ENCODE measurements at regions not wholly inside any gene's neighbourhood (a gene's known extent, or its start where the extent isn't known, plus 50 kb on each side); places are given as distances from the start of the nearest gene placed in this dataset.

DNA sequence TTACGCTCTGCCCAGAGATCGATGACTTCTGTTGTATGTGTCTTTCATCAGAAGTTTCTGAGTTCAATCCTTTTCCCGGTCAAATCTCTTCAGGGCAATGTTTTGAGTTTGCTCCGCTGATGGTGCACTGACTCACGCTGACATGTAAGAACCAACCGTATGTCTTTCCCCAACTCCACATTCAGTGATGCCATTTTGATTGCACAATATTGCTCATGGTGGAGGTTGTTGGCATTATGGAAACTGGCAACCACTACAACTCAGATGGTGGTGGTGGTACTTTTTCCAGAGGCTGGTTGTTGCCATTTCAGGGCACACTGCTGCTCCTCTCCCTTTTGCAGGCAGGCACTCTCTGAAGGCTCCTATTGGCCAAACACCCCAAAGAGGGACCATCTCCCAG is 751.5 kb downstream of the DCDC2C start:
- Histone ChIP-seq H3K79me2 (ENCODE audit: insufficient read depth) (no peaks in the 10 kb centered on the region), H4K20me1 (ENCODE audit: insufficient read depth) (no peaks in the 10 kb centered on the region), H3K4me2 (ENCODE audit: unreplicated experiment) (no peak overlapping the region), H3K27ac (no peak overlapping the region), H3K36me3 (ENCODE audit: low read depth) (no peaks in the 10 kb centered on the region), H3K27me3 (replicated peaks; ENCODE audit: insufficient read depth) (no peaks in the 10 kb centered on the region), H3K4me1 (ENCODE audit: insufficient read depth) (no peaks in the 10 kb centered on the region), H3K9me3 (ENCODE audit: low read depth) (no peaks in the 10 kb centered on the region), H3K4me3 (no peak overlapping the region), H3K9ac (no peak overlapping the region), H3K9me2 (ENCODE audit: insufficient read depth) (no peaks in the 10 kb centered on the region), H3F3A (ENCODE audit: insufficient read depth) (no peaks in the 10 kb centered on the region), H2AFZ (no peak overlapping the region)
- TF ChIP-seq EZH2 (IDR thresholded peaks at IDR 0.05; ENCODE audit: insufficient read depth, poor library complexity, severe bottlenecking) (no peak), EZH2phosphoT487 (IDR thresholded peaks at IDR 0.05; ENCODE audit: insufficient read depth, low read depth) (no peak)
- no peak for DNase-seq
- in situ Hi-C loops (cut with MboI), result no loop called here
- WGBS, 2 experiments (ENCODE audit: low coverage in 1 of 2, low lambda C conversion rate in 2 of 2, missing lambda C conversion rate in 2 of 2), result 44 to 50% methylated on average over 6 of the region's 6 CpGs

DNA sequence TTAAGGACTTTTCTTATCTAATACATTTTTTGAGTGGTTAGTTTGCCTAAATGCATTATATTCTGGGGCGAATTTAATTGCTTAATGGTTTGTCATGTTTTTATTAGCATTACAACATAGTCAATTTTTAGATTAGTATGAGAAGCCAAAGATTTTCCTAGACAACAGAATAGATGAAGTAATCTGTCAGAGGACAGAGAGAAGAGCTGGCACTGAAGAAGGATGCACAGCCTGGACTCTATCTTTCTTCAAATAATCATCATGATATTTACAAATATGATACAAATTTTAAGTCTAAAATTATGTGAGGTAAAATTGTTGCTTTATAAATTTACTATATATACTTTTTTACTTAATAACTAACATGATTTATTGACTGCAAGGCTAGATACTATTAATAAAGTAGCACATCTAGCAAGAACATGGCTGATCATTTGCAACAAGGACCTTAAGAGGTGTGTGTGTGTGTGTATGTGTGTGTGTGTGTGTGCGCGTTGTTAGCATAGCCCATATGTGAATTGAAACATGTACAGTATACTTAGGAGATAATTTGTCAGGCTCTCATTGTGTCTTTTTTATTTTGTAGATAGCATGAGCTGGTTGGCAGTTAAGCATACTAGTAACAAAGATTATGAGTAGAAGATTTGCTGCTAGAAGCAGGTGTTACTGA is 752.2 kb downstream of the DCDC2C start:
- Histone ChIP-seq H3K79me2 (ENCODE audit: insufficient read depth) (no peaks in the 10 kb centered on the region), H3K9ac (no peak overlapping the region), H3F3A (ENCODE audit: insufficient read depth) (no peaks in the 10 kb centered on the region), H2AFZ (no peak overlapping the region), H4K20me1 (ENCODE audit: insufficient read depth) (no peaks in the 10 kb centered on the region), H3K9me2 (ENCODE audit: insufficient read depth) (no peaks in the 10 kb centered on the region), H3K27me3 (replicated peaks; ENCODE audit: insufficient read depth) (no peaks in the 10 kb centered on the region), H3K9me3 (ENCODE audit: low read depth) (no peaks in the 10 kb centered on the region), H3K27ac (no peak overlapping the region), H3K4me1 (ENCODE audit: insufficient read depth) (no peaks in the 10 kb centered on the region), H3K4me2 (ENCODE audit: unreplicated experiment) (no peak overlapping the region), H3K36me3 (ENCODE audit: low read depth) (no peaks in the 10 kb centered on the region), H3K4me3 (no peak overlapping the region)
- TF ChIP-seq EZH2 (IDR thresholded peaks at IDR 0.05; ENCODE audit: insufficient read depth, poor library complexity, severe bottlenecking), result no peak
- no peak for TF ChIP-seq EZH2phosphoT487 (IDR thresholded peaks at IDR 0.05; ENCODE audit: insufficient read depth, low read depth)
- 29 to 36% methylated on average over 3 of the region's 3 CpGs for WGBS, 2 experiments (ENCODE audit: low coverage in 1 of 2, low lambda C conversion rate in 2 of 2, missing lambda C conversion rate in 2 of 2)
- in situ Hi-C loops (cut with MboI), result no loop called here
- DNase-seq, result no peak

DNA sequence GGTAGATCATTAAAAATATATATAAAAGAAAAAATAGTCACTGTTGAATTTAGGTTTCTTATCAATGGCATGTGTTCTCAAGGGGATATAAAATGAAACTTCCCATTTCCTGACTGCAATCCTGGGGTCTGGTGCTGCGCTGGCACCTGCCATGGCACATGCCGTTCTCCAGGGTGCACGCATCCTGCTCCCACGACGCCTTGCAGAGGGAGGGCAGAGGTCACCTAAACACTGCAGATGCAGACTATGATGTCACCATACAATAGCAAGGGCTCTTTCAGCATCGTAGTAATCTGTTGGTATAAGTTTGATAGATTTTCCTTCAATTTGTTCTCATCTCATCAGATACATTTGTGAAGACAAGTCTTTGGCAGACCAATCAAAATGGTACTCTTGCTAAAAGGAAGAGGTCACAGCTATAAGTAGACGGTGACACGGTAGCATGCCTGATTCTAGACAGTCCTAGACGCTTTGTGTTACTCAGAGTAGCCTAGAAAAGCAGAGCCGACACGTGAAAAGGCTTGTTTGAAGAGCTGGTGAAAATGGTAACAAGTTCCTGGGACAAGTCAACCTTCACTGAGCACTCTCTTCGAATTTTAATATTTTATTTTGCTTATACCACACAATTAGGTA is 761.4 kb downstream of the DCDC2C start:
- no peak overlapping the region for H3K4me3 ChIP-seq
- no peak overlapping the region for H3K4me2 ChIP-seq (ENCODE audit: unreplicated experiment)
- H2AFZ ChIP-seq, result no peak overlapping the region
- in situ Hi-C loops (cut with MboI), result no loop called here
- H3K27me3 ChIP-seq (replicated peaks; ENCODE audit: insufficient read depth), result no peaks in the 10 kb centered on the region
- WGBS, 2 experiments (ENCODE audit: low coverage in 1 of 2, low lambda C conversion rate in 2 of 2, missing lambda C conversion rate in 2 of 2), result 31 to 36% methylated on average over 12 of the region's 12 CpGs
- H3K9me3 ChIP-seq (ENCODE audit: low read depth), result no peaks in the 10 kb centered on the region
- H3K9me2 ChIP-seq (ENCODE audit: insufficient read depth), result no peaks in the 10 kb centered on the region
- no peak for DNase-seq
- H3K4me1 ChIP-seq (ENCODE audit: insufficient read depth), result no peaks in the 10 kb centered on the region
- TF ChIP-seq EZH2phosphoT487 (IDR thresholded peaks at IDR 0.05; ENCODE audit: insufficient read depth, low read depth) (no peak), EZH2 (IDR thresholded peaks at IDR 0.05; ENCODE audit: insufficient read depth, poor library complexity, severe bottlenecking) (no peak)
- H4K20me1 ChIP-seq (ENCODE audit: insufficient read depth), result no peaks in the 10 kb centered on the region
- no peak overlapping the region for H3K9ac ChIP-seq
- no peaks in the 10 kb centered on the region for H3K36me3 ChIP-seq (ENCODE audit: low read depth)
- H3F3A ChIP-seq (ENCODE audit: insufficient read depth), result no peaks in the 10 kb centered on the region
- H3K79me2 ChIP-seq (ENCODE audit: insufficient read depth), result no peaks in the 10 kb centered on the region
- H3K27ac ChIP-seq, result no peak overlapping the region

DNA sequence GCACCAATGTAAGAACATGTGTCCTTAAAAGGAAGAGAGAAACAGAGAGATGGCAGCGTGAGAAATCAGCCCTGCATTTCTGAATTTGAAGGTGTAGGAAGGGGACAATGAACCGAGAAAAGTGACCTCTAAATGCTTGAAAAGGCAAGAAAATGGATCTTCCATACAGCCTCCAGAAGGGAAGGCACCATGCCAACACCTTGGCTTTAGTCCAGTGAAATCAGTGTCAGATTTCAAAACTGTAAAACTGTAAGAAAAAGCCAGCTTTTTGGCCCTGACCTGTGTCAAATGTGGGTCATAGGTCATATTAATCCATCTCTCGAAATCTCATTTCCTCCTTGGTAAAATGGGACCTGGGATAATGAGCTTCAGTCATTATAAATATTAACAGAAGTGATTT is 762.3 kb downstream of the DCDC2C start:
- TF ChIP-seq EZH2phosphoT487 (IDR thresholded peaks at IDR 0.05; ENCODE audit: insufficient read depth, low read depth) (no peak), EZH2 (IDR thresholded peaks at IDR 0.05; ENCODE audit: insufficient read depth, poor library complexity, severe bottlenecking) (no peak)
- WGBS, 2 experiments (ENCODE audit: low coverage in 1 of 2, low lambda C conversion rate in 2 of 2, missing lambda C conversion rate in 2 of 2), result 10 to 16% methylated on average over 3 of the region's 3 CpGs
- no peaks in the 10 kb centered on the region for H3K9me2 ChIP-seq (ENCODE audit: insufficient read depth)
- no peaks in the 10 kb centered on the region for H3K36me3 ChIP-seq (ENCODE audit: low read depth)
- no peak overlapping the region for H3K9ac ChIP-seq
- H3F3A ChIP-seq (ENCODE audit: insufficient read depth), result no peaks in the 10 kb centered on the region
- H3K4me1 ChIP-seq (ENCODE audit: insufficient read depth), result no peaks in the 10 kb centered on the region
- no peaks in the 10 kb centered on the region for H3K9me3 ChIP-seq (ENCODE audit: low read depth)
- in situ Hi-C loops (cut with MboI), result no loop called here
- H2AFZ ChIP-seq, result no peak overlapping the region
- H4K20me1 ChIP-seq (ENCODE audit: insufficient read depth), result no peaks in the 10 kb centered on the region
- H3K27me3 ChIP-seq (replicated peaks; ENCODE audit: insufficient read depth), result no peaks in the 10 kb centered on the region
- no peak overlapping the region for H3K27ac ChIP-seq
- H3K4me2 ChIP-seq (ENCODE audit: unreplicated experiment), result no peak overlapping the region
- H3K4me3 ChIP-seq, result no peak overlapping the region
- H3K79me2 ChIP-seq (ENCODE audit: insufficient read depth), result no peaks in the 10 kb centered on the region
- no peak for DNase-seq

Measured in GM23248 (cell line).